ENCODE measurements at regions not wholly inside any gene's neighbourhood (a gene's known extent, or its start where the extent isn't known, plus 50 kb on each side); places are given as distances from the start of the nearest gene placed in this dataset.

- TF ChIP-seq SIN3A (IDR thresholded peaks at IDR 0.05; ENCODE audit: low read depth, low read length): no peak
- TF ChIP-seq EP300 (IDR thresholded peaks at IDR 0.05; ENCODE audit: borderline replicate concordance in 1 of 2, control insufficient read depth in 1 of 2, low read depth in 2 of 2, low read length in 2 of 2): no peak
- no peak for TF ChIP-seq SRF (IDR thresholded peaks at IDR 0.05; ENCODE audit: low read depth in 2 of 2, low read length in 2 of 2)
- no peak for TF ChIP-seq MAX (IDR thresholded peaks at IDR 0.05; ENCODE audit: low read depth, low read length)
- no peak for TF ChIP-seq ESRRA (IDR thresholded peaks at IDR 0.05; ENCODE audit: low read length)
- no peak for TF ChIP-seq SMC3 (IDR thresholded peaks at IDR 0.05; ENCODE audit: borderline replicate concordance, low read length)
- TF ChIP-seq CEBPZ (IDR thresholded peaks at IDR 0.05; ENCODE audit: low read depth, low read length): no peak
- TF ChIP-seq TAF1 (IDR thresholded peaks at IDR 0.05; ENCODE audit: borderline replicate concordance, low read depth, low read length): no peak
- TF ChIP-seq BHLHE40 (IDR thresholded peaks at IDR 0.05; ENCODE audit: borderline replicate concordance in 1 of 2, low read depth in 2 of 2, low read length in 1 of 2): no peak
- TF ChIP-seq CREM (IDR thresholded peaks at IDR 0.05; ENCODE audit: low read depth): no peak
Observed at GRCh38 chr16:49930841-49931240, 74.9 kb upstream of the ZNF423 start.

Data from GM12878 (cell line).